ENCODE measurements at regions not wholly inside any gene's neighbourhood (a gene's known extent, or its start where the extent isn't known, plus 50 kb on each side); places are given as distances from the start of the nearest gene placed in this dataset.

DNA sequence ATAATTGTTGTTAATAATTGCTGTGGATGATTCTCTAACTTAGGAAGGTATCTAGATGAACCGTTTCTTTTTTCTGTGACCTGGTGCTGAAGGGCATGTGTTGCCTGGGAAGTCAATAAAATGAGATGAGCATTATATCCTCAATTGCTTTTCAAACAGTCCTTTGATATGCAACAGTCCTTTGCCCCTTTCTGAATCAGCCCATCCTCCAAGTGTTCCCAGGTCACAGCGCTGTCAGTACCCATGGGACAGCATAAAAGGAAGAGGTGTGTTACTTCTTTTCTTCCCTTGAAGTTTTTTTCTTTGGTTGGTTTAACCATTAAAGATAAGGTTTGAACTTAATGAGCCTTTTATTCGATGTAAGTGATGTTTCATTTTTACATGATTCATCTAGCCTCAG, 651.8 kb downstream of the SEMA5A start:
- H3K9me3 ChIP-seq (replicated peaks), result no peaks in the 10 kb centered on the region
- no peaks in the 10 kb centered on the region for H3K4me1 ChIP-seq (replicated peaks)
- no peak overlapping the region for H3K4me3 ChIP-seq
- H3K27ac ChIP-seq, result no peak overlapping the region
- H3K27me3 ChIP-seq (replicated peaks), result no peaks in the 10 kb centered on the region
- DNase-seq (ENCODE audit: low read depth in 1 of 2, low spot score in 2 of 2), result no peak
- no peaks in the 10 kb centered on the region for H3K36me3 ChIP-seq

DNA sequence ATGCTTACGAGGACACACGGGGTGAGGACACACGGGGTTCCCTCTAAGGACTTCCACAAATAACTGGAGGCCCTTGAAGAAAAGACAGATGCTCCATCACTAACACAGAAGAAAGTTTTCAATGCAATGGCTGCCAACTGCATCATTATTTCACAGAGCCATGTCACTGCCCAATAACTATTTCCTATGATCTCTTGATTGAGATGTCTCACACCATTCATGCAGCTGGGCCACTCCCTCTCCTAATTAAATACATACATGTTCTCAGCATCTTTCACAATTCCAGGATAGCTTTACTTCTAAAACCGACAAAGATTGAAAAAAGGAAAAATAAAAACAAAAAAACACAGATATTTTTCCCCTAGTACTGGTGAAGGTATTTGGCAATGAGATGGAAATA, 650.8 kb downstream of the SEMA5A start:
- Histone ChIP-seq H3K4me1 (replicated peaks) (no peaks in the 10 kb centered on the region), H3K4me3 (no peak overlapping the region), H3K9me3 (replicated peaks) (no peaks in the 10 kb centered on the region), H3K27ac (no peak overlapping the region), H3K27me3 (replicated peaks) (no peaks in the 10 kb centered on the region), H3K36me3 (no peaks in the 10 kb centered on the region)
- DNase-seq (ENCODE audit: low read depth in 1 of 2, low spot score in 2 of 2), result no peak

DNA sequence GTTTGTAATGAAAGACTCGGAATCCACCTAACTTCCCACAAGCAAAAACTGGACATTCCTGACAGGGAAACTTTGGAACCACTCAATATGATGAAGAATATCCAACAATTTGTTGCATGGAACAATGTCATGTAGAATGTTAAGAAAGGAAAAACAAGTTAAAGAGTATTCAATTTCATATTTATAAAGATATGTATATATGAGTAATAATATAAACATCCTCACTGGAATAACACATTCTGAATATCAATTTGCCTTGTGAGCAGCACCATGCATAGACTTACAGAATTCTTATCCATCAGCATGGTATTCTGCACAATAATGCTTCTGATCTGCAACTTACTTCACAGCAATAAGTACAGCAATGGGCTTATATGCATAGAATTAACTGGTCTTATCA, 650.3 kb downstream of the SEMA5A start:
- H3K4me1 ChIP-seq (replicated peaks), result no peaks in the 10 kb centered on the region
- no peak overlapping the region for H3K27ac ChIP-seq
- no peaks in the 10 kb centered on the region for H3K27me3 ChIP-seq (replicated peaks)
- H3K9me3 ChIP-seq (replicated peaks), result no peaks in the 10 kb centered on the region
- no peaks in the 10 kb centered on the region for H3K36me3 ChIP-seq
- H3K4me3 ChIP-seq, result no peak overlapping the region
- no peak for DNase-seq (ENCODE audit: low read depth in 1 of 2, low spot score in 2 of 2)

DNA sequence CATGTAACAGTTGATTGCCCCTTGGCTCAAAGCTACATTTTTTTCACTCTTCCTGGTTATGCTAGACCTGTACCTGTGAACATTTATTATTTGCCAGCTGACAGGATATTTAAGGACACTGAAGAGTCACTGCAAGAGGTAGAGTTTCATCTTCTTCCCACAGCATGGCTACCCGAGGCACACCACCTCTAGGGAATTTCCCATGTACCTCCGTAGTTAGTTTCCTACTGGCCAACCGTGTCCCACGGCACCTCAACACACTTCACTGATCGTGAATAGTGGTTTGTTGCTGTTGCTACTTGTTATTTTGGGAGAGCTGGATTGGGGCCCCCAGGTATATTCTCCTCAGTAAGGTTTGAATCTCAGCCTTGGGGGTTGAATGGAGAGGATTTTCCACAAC, 648.6 kb downstream of the SEMA5A start:
- DNase-seq (ENCODE audit: low read depth in 1 of 2, low spot score in 2 of 2), result no peak
- no peaks in the 10 kb centered on the region for H3K27me3 ChIP-seq (replicated peaks)
- no peak overlapping the region for H3K27ac ChIP-seq
- no peaks in the 10 kb centered on the region for H3K36me3 ChIP-seq
- no peak overlapping the region for H3K4me3 ChIP-seq
- H3K4me1 ChIP-seq (replicated peaks), result no peaks in the 10 kb centered on the region
- H3K9me3 ChIP-seq (replicated peaks), result no peaks in the 10 kb centered on the region

DNA sequence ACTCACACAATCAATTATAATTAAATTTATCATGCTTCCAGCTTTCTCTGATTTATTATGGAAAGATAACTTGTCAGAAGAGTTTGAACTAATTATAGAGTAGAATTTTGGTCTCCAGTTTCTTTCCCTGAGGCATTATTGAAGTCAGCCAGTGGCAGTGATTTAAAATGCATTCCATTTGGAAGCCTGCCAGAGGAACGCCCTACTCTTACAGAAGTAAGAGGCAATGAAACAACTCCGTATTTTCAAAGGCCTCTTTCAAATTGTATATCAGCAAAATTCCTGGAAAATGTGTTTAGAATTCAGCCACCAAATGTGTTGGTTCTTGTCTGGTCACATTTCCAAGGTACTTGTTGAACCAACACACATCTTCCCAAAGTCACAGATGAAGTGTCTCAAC, 640.9 kb downstream of the SEMA5A start:
- Histone ChIP-seq H3K9me3 (replicated peaks) (no peaks in the 10 kb centered on the region), H3K4me3 (no peak overlapping the region), H3K4me1 (replicated peaks) (peaks cover 28% of the 10 kb centered on the region), H3K36me3 (no peaks in the 10 kb centered on the region), H3K27ac (no peak overlapping the region), H3K27me3 (replicated peaks) (no peaks in the 10 kb centered on the region)
- peak; percentile 27 to 63 for DNase-seq (ENCODE audit: low read depth in 1 of 2, low spot score in 2 of 2)

DNA sequence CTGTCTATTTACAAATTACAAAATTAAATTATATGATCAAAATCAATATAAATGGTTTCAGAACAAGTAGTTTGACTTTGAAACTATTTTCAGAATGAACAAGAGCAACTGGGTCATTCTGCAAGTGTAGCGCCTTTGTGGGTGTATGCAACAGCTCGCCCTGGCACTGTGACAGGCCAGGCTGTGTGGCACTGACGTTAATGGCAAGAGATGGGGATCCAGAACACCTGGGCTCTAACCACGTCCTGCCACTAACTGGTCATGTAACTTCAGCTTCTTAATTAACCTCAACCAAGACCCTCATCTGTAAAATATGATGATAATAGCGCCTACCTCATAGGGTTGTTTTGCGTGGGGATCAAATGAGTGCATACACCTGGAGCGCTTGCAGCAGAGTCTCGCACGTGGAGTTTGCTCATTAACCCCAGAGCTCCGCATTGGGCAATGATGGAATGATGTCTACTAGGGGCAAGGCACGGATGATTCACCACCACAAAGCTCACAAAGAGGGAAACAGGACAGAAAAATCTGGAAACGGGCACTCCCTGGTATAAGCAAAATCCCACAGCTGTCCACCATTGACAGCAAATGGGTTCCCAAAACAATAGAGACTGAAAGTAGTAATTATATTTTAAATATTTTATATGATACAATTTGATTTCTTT, 639.4 kb downstream of the SEMA5A start:
- Histone ChIP-seq H3K36me3 (no peaks in the 10 kb centered on the region), H3K4me1 (replicated peaks) (peaks cover 28% of the 10 kb centered on the region), H3K27ac (peak overlapping the region; percentile 70), H3K9me3 (replicated peaks) (no peaks in the 10 kb centered on the region), H3K4me3 (no peak overlapping the region), H3K27me3 (replicated peaks) (no peaks in the 10 kb centered on the region)
- peak; percentile 29 to 55 for DNase-seq (ENCODE audit: low read depth in 1 of 2, low spot score in 2 of 2)

DNA sequence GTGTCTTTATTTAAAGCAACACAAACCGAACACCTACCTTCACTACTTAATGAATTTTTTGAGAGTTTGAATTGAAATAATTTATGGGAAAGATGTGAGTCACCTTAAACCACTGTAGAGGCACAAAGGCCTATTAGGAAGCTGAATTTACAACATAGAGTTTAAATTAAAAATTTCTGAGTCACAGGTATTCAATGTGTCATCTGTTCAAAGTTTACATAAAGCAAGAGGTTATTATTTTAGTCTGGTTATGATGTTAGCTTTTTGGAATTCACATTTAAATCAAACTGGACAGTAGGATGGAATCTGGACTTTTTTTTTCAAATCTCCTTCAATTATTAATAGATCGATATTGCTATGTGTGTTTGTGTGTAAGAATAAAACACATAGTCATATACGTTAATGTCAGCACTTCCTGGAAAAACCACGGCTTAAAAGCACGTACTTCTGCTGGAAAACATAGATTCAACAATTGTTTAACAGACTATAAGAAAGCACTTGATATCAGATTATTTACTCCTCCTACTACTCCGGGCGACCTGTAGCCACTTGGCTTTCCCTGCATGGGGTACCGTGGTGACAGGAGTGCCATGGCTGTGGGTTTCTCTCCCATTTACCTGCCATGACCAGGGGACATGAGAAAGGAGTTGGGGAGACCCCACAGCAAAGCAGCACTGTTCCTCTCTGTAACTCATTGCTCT, 638.6 kb downstream of the SEMA5A start:
- Histone ChIP-seq H3K4me3 (no peak overlapping the region), H3K27me3 (replicated peaks) (no peaks in the 10 kb centered on the region), H3K36me3 (no peaks in the 10 kb centered on the region), H3K27ac (peak overlapping the region; percentile 70), H3K4me1 (replicated peaks) (peaks cover 28% of the 10 kb centered on the region), H3K9me3 (replicated peaks) (no peaks in the 10 kb centered on the region)
- DNase-seq (ENCODE audit: low read depth in 1 of 2, low spot score in 2 of 2), result peak in 1 of 2 experiments; percentile 72

DNA sequence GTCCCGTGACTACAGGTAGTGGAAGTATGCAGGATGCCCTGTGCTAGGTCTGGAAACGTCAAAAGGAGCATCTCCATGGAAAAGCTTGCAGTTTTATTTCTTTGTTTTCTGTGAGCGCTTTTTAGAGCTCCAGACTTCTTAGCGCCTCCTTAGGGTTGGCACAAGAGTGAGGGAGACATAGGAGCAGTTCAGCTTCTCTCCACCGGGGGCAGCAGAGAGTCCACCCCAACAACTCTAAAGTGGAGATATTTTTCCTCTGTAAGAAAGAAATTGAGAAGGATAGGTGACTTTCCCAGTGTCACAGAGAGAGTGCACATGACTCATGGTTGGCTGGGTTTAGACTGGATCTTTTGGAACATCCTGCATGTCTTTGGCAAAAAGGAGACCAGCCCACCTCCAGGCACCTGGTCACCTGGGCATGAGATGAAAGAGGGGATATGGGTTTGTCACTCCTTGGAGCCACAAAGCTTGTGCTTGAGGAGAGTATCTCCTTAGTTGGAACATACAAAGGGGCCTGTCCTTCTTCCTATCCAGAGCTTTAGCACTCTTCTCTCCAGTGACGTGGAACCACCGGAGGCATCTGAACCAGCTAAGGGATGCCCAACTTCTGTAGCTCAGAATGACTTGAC, 637.7 kb downstream of the SEMA5A start:
- DNase-seq (ENCODE audit: low read depth in 1 of 2, low spot score in 2 of 2), result peak; percentile 60 to 68
- Histone ChIP-seq H3K27me3 (replicated peaks) (no peaks in the 10 kb centered on the region), H3K36me3 (no peaks in the 10 kb centered on the region), H3K4me3 (no peak overlapping the region), H3K4me1 (replicated peaks) (peaks cover 28% of the 10 kb centered on the region), H3K27ac (peak overlapping the region; percentile 70), H3K9me3 (replicated peaks) (no peaks in the 10 kb centered on the region)

DNA sequence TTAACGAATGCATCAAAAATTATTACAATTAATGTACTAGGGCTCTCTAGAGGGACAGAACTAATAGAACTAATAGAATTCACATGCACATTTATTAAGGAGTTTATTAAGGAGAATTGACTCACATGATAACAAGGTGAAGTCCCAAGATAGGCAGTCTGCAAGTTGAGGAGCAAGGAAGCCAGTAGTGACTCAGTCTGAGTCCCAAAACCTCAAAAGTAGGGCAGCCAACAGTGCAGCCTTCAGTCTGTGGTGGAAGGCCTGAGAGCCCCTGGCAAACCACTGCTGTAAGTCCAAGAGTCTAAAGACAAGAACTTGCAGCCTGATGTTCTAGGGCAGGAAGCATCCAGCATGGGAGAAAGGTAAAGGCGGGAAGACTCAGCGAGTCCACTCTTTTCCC, 633.8 kb downstream of the SEMA5A start:
- no peaks in the 10 kb centered on the region for H3K9me3 ChIP-seq (replicated peaks)
- peaks cover 10% of the 10 kb centered on the region for H3K4me1 ChIP-seq (replicated peaks)
- no peak overlapping the region for H3K4me3 ChIP-seq
- no peaks in the 10 kb centered on the region for H3K27me3 ChIP-seq (replicated peaks)
- H3K36me3 ChIP-seq, result no peaks in the 10 kb centered on the region
- DNase-seq (ENCODE audit: low read depth in 1 of 2, low spot score in 2 of 2), result no peak
- no peak overlapping the region for H3K27ac ChIP-seq

DNA sequence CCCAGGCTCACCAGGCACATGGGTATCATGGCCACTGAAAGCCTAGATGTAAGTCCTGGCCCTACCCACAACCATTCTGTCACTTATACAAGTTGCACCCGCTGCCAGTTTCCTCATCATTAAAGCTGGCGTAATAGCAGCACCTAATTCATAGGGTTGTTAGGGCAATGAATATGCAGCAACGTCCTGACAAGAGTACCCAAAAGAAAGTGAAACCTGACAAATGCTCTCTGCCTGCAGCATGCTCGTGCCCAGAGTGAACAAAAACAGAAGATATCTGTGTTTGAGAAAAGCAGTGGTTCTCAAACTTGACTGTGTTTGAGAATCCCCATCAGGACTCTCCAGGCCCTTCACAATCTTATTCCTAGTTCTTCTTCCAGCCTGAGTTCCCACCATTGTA, 632.4 kb downstream of the SEMA5A start:
- no peaks in the 10 kb centered on the region for H3K27me3 ChIP-seq (replicated peaks)
- no peak for DNase-seq (ENCODE audit: low read depth in 1 of 2, low spot score in 2 of 2)
- no peaks in the 10 kb centered on the region for H3K36me3 ChIP-seq

DNA sequence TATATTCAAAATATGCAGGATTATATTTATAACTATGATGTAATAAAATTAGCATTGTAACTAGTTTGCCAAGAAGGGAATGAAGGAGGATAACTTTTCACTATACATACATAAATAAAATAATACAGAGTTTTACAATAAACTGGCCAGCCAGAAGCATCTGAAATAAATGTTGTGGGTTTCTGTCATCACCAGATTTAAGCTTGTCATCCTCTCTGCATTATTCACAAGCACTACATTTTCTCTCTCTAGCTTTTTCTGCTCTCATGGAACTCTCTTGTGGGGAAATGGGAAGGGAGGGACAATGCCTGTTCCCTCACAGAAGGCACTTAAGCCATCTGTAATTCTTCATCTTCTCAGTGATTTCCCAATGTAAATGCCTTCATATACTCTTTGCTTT, 626.8 kb downstream of the SEMA5A start:
- H3K36me3 ChIP-seq, result no peaks in the 10 kb centered on the region
- no peak for DNase-seq (ENCODE audit: low read depth in 1 of 2, low spot score in 2 of 2)
- no peaks in the 10 kb centered on the region for H3K9me3 ChIP-seq (replicated peaks)
- H3K27me3 ChIP-seq (replicated peaks), result no peaks in the 10 kb centered on the region
- no peaks in the 10 kb centered on the region for H3K4me1 ChIP-seq (replicated peaks)
- no peak overlapping the region for H3K4me3 ChIP-seq
- H3K27ac ChIP-seq, result no peak overlapping the region

More for the DNA sequence above, 632.4 kb downstream of the SEMA5A start:
- Histone ChIP-seq H3K4me3 (no peak overlapping the region), H3K4me1 (replicated peaks) (no peaks in the 10 kb centered on the region), H3K9me3 (replicated peaks) (no peaks in the 10 kb centered on the region), H3K27ac (no peak overlapping the region)

DNA sequence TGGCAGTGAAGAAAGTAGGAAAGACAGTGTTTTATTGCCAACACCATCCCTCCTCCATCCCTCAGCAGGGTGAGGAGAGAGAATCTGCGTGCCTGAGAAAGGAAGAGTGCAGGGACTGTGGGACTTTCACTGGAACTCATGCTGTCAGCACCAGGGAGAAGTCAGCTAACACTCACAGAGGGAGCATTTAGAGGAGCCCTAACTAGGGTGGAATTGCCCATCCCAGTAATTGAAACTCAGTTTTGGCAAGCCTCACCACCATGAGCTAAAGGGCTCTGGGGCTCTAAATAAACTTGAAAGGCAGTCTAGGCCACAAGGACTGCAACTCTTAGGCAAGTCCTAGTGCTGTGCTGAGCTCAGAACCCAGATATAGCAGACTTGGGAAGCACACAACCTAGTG, 622.3 kb downstream of the SEMA5A start:
- H3K4me1 ChIP-seq (replicated peaks), result no peaks in the 10 kb centered on the region
- no peak overlapping the region for H3K4me3 ChIP-seq
- H3K36me3 ChIP-seq, result no peaks in the 10 kb centered on the region
- H3K27ac ChIP-seq, result no peak overlapping the region
- no peak for DNase-seq (ENCODE audit: low read depth in 1 of 2, low spot score in 2 of 2)
- H3K9me3 ChIP-seq (replicated peaks), result no peaks in the 10 kb centered on the region
- no peaks in the 10 kb centered on the region for H3K27me3 ChIP-seq (replicated peaks)

DNA sequence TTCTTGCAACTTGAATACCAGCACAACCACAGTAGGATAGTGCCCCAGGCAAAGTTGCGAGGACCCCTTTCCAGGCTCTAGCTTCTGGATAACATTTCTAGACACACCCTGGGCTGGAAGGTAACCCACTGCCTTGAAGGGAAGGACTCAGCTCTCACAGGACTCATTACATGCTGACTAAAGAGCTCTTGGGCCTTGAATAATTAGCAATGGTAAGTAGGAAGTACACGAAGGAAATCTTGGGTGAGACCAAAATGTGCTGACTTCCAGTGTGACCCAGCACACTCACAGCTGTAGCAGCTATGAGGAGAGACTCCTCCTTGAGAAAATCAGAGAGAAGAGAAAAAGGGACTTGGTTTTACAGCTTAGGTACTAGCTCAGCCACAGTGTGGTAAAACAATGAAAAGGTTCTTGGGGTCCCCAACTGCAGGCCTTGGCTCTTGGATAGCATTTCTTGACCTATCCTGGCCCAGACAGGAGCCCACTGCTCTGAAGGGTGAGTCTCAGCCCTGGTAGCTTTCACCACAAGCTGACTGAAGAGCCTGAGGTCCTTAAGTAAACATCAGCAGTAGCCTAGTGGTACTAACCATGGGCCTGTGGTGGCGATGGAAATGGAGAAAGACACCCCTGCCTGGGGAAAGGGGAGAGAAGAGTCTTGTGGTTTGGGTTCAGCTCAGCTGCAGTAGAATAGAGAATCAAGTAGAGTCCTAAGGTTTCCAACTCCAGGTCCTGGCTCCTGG, 621.7 kb downstream of the SEMA5A start:
- H3K4me3 ChIP-seq, result no peak overlapping the region
- no peaks in the 10 kb centered on the region for H3K27me3 ChIP-seq (replicated peaks)
- H3K9me3 ChIP-seq (replicated peaks), result no peaks in the 10 kb centered on the region
- H3K4me1 ChIP-seq (replicated peaks), result no peaks in the 10 kb centered on the region
- no peaks in the 10 kb centered on the region for H3K36me3 ChIP-seq
- H3K27ac ChIP-seq, result no peak overlapping the region
- no peak for DNase-seq (ENCODE audit: low read depth in 1 of 2, low spot score in 2 of 2)

DNA sequence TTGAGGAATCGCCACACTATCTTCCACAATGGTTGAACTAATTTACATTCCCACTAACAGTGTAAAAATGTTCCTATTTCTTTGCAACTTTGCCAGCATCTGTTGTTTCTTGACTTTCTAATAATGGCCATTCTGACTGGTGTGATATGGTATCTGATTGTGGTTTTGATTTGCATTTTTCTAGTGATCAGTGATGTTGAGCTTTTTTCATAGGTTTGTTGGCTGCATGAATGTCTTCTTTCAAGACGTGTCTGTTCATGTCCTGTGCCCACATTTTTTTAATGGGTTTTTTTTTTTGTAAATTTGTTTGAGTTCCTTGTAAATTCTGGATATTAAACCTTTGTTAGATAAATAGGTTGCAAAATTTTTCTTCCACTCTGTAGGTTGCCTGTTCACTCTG, 615.9 kb downstream of the SEMA5A start:
- no peak for DNase-seq (ENCODE audit: low read depth in 1 of 2, low spot score in 2 of 2)
- Histone ChIP-seq H3K27me3 (replicated peaks) (no peaks in the 10 kb centered on the region), H3K36me3 (no peaks in the 10 kb centered on the region), H3K4me3 (no peak overlapping the region), H3K4me1 (replicated peaks) (no peaks in the 10 kb centered on the region), H3K27ac (no peak overlapping the region), H3K9me3 (replicated peaks) (no peaks in the 10 kb centered on the region)
